ENCODE measurements at regions not wholly inside any gene's neighbourhood (a gene's known extent, or its start where the extent isn't known, plus 50 kb on each side); places are given as distances from the start of the nearest gene placed in this dataset.
"Not testable (repeated sequence)": the region's sequence is repeated elsewhere in the genome, so short reads cannot be mapped to it uniquely, and the experiment has no call there.

DNA sequence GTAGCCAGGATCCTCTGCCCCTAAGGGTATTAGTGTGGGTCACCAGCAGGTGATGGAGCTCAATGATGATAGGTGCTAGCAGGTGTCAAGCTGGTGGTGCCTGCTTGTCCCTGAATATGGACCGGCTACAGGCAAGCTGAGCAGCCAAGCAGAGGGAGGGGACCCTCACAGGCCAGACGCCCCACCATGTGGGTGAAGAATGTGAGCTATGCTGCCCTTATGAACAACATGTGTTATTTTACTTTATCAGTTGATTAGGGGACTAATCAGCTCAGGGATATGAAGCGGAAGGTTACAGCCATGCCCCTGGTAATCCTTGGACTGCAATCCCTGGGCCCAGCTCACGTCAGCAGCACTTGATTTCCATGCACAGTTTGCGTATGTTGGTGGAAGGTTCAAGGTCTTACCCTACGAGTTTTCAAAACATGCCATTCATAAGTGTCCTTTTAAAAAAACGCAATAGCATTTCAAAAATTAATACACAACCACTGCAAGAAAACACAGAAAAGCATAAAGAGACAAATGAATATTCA, 106.0 kb downstream of the CDC7 start:
- no peak for DNase-seq

DNA sequence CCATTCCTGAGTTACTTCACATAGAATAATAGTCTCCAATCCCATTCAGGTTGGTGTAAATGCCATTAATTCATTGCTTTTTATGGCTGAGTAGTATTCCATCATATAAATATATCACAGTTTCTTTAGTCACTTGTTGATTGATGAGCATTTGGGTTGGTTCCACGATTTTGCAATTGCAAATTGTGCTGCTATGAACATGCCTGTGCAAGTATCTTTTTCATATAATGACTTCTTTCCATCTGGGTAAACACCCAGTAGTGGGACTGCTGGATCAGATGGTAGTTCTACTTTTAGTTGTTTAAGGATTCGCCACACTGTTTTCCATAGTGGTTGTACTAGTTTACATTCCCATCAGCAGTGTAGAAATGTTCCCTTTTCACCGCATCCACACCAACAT, 107.0 kb downstream of the CDC7 start:
- DNase-seq = not testable (repeated sequence)

DNA sequence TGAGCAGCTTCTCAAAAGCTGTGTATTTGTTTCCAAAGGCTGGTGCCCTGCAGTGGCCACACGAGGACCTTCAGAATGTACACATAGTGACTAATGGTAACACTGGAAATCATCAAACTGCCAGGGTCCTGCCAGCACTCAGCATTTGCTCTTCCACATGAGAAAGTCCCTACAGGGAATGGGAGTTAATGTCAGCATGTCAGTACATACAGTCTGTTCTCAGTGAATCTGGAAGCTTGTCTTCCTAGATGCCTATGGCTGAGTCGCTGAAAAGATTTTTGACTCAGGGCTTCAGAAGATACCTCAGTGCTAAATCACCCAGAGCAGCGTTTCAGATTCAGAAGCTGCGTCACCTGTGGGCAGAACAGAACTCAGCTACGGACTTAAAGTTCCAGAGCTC, 108.2 kb downstream of the CDC7 start:
- no peak for DNase-seq

DNA sequence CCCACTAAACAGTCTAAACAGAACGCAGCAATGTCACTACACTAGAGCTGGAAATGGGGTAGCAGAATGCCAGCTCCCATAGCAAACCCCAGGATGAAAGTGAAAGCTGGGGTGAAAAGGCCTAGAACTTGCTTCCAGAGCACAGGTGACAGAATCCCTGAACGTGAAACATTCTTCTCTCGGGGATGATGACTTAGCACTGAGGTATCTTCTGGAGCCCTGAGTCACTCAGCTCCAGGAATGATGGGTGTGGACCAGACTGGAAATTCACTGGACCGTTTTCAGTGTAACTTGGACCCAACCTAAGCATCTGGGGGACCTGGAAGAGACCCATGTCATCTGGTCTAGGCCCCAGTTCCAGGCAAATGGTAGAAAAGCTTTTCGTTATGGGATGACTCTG, 108.9 kb downstream of the CDC7 start:
- no peak for DNase-seq

DNA sequence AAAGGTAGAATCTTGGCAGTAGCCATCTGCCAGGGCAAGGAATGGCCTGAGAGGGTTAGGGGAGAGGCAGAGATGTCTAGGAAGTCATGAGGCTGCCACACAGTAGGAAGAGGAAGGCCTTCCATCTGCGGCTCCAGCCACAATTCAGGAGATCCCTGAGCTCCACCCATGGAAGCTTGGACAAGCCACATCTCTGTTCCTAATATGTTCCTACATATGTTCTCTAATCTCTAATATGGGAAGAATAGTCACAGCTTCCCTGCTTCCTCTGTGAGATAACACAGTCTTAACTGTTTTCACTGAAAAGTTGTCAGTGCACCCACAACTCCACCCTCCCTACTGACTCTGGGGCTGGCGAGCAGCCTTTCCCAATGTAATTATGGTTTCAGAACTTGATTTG, 109.5 kb downstream of the CDC7 start:
- no peak for DNase-seq

DNA sequence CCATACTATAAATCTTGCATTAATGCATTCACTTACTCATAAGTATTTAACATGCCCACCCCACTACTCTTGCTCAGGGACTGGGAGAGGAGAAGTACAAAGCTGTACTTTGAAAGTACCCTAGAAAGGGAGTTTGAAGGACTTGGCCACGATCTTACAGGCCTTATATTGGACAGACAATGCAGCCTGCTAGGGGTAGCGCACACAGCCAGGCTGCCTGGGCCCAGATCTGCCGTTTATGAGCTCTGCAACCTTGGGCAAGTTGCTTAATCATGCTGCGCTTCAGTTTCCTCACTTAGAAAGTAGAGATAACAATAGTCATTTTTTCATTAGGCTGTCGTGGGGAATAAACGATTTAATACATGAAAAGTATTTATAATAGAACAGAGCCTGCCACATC, 110.1 kb downstream of the CDC7 start:
- DNase-seq = no peak

DNA sequence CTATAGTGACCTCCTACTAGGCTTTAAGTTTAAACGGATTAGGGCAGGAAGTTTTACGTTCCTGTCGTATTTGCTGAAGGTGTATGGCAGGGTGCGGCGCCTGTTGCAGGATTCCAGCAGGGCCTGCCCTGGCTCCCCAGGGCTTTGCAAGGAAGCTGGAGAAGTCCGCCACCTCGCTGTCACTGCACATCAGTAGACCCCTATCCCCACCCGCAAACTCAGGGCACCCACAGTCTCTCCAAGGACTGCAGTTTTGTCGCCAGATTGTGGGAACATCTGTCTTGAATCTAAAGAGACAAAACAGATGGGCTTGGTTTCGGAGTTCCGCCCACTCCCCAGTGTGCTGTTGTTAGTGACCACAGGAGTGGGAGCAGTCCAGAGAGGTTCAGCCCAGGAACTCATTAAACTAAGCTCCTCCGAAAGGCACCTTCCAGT, 110.8 kb downstream of the CDC7 start:
- no peak for DNase-seq

DNA sequence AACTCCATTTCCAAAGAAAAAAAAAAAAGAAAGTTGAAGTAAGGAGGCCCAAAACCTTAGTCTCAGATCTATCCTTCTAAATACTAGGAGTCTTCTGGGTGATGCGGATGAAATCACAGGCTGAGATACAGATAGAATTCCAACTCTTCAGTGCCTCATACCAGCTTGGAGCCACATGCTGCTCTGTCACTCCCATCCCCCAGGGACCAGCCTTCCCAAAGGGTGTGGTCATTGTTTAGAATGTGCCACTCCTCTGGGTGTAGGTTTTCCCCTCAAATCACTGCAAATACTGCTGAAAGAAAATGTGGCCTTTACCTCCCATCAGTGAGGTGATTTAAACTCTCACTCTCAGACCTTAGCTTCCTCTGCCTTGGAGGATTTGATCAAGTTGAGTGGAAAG, 112.9 kb downstream of the CDC7 start:
- DNase-seq = no peak

DNA sequence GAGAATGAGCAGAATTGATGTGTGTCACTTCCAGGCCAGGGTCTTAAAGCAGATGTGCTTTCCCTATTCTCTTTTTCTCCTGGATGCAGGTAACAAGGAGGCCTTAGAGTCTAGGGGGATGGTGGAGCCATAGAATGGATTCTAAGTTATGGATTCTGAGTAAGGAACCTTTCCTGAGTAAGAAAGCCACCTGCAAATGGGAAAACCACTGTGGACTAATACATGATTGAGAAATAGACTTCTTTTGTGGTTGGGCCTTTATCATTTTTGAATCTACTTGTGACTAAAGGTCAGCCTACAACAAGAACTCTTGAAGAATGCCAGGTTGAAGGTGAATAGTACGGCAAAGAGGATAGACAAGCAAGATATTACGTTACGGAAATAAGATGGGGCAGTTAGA, 116.1 kb downstream of the CDC7 start:
- no peak for DNase-seq

DNA sequence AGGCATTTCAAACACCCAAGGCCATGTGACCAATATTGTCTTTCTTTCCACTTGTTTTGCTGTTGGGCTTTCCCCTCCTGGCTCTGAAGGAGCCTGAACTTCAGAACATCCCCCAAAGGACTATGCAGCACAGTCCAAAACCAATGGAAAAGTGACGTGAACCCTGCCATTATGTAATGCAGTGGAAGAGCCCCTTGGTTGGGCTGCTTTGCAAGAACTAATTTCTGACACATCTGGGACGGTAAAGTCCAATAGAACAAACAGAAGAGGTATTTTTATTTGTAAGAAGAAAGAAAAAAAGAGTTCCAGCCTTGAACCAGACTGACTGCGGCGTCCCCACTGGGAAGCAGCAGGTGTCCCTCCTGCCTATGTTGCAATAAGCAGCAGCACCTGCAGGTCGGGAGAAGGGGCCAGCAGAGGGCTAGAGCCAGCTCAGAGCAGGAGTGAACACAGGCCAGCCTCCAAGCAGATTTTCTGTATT, 116.7 kb downstream of the CDC7 start:
- DNase-seq = no peak

DNA sequence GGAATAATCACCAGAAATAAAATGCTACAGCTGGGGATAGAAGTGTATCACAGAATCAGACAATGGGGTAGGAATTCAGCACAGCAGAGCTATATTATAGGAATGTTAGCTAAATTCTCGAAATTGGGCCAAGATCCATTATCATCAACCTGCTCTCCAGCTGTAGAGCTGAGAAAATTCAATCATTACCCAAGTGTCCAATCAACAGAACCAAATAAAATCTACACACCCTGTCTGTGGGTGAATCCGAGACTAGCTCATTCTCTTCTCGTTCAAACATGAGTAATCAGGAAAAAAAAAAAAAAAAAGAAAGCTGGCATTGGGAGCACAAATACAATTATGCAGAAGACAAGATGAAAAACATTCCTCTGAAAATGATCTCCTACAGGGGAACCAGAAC, 119.2 kb downstream of the CDC7 start:
- no peak for DNase-seq

DNA sequence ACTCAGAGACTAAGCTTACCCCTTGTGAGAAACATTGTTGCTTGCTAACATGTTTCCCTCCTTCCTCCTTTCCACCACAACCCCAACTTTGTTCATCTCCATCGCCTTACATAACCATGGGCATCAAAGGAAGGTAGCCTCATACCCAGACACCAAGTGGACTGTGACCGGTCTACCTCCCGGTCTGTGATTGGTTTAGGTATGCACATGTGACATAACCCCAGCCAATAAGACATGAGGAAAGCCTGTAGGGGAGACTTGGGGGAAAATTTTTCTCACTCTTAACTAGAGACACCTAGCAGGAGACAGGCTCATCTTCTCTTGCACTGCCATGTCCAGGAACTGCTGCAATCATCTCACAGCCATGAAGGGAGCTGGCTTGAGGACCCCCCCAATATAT, 120.7 kb downstream of the CDC7 start:
- no peak for DNase-seq

DNA sequence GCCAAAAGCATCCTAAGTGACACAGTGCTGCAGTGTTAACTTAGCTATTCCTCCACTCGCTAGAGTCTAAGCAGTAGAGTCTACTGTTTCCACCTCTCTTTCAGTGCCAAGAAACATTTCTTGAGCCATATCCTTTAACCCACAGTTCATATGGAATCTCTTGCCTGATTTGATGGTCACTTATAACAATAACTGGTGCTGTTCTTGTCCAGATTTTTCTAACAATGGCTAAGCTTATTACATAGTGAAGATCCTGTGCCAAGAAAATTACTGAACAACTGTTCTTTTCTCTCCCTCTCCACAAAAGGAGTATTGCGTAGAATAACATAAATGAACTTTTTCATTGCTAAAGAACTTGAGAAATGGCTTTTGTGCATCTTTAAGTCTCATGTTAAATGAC, 121.3 kb downstream of the CDC7 start:
- no peak for DNase-seq

DNA sequence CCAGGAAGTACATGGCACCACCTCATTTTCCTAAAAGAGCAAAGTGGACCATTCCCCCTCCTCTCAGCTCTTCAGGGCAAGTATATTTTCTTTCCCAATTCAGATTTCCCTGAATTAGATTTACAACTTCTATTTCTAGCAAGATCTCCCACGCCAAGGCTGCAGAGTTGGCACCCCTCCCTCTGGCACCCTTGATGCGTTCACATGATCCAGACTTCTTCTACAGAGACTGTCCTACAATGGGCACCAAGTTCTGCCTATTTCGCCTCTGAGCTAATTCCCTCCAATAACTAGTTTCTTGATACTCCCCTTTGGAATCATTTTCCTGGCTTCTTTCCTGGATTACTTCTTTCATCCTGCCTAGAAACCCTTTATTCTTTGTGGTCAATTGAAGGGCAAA, 122.0 kb downstream of the CDC7 start:
- DNase-seq = no peak

DNA sequence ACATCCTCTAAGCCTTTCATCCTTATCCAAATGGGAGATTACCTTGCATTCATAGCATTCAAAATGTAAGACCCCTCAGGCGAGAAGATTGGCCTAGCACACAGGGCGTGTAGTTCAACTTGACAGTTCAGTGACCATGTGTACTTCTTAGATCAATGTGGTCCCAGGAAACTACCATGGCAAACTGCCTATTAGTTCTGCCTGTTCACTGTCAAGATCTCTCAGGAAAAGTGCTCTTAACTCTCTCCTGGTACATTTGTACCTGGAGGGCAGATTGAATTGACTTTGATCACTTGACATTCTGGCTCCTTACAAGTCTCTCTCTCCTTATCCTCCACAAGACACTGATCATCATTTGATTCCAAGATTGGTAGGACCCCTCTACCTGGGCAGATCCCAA, 122.4 kb downstream of the CDC7 start:
- DNase-seq = no peak

DNA sequence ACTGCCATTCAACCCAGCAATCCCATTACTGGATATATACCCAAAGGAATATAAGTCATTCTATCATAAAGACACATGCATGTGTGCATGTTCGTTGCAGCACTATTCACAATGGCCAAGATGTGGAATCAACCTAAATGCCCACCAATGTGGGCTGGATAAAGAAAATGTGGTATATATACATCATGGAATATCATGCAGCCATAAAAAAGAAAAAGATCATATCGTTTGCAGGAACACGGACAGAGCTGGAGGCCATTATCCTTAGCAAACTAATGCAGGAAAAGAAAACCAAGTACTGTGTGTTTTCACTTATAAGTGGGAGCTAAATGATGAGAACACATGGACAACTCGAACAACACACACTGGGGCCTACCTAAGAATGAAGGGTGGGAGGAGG, 123.7 kb downstream of the CDC7 start:
- no peak for DNase-seq

All from stimulated activated CD8-positive, alpha-beta memory T cell treated with anti-CD3 and anti-CD28 coated beads, Interleukin-4, amount 100 ng/mL, for 48 hours (primary cell).